Smooth muscle cell (in vitro differentiated cells): ENCODE measurements at regions not wholly inside any gene's neighbourhood (a gene's known extent, or its start where the extent isn't known, plus 50 kb on each side); places are given as distances from the start of the nearest gene placed in this dataset.
"Not testable (repeated sequence)": the region's sequence is repeated elsewhere in the genome, so short reads cannot be mapped to it uniquely, and the experiment has no call there.

Experiments used
- DNase-seq: peaks from one replicate; lab custom pipeline; 2025; ENCODE audit not compliant: unreplicated experiment; lab: John Stamatoyannopoulos, UW
- H2AFZ ChIP-seq: fragments of 200-600 bp; sonication (generic); 2 replicates; pipeline ENCODE4 v1.6.0; 2016; ENCODE audit warnings: antibody characterized with exemption, low read depth, mild to moderate bottlenecking
- H3F3A ChIP-seq: fragments of 200-600 bp; sonication (generic); 2 replicates; pipeline ENCODE4 v1.6.0; 2017; ENCODE audit warnings: antibody characterized with exemption, low read depth
- H3K27ac ChIP-seq: fragments of 200-600 bp; sonication (generic); 2 replicates; pipeline ENCODE4 v1.5.1; 2016; ENCODE audit warnings: low read depth, mild to moderate bottlenecking
- H3K27me3 ChIP-seq: fragments of 200-600 bp; sonication (generic); 2 replicates; pipeline ENCODE4 v1.6.1; 2016; ENCODE audit warnings: low read depth, mild to moderate bottlenecking
- H3K36me3 ChIP-seq: fragments of 200-600 bp; sonication (generic); 2 replicates; pipeline ENCODE4 v1.5.1; 2016; ENCODE audit warnings: low read depth
- H3K4me1 ChIP-seq: fragments of 200-600 bp; sonication (generic); 2 replicates; pipeline ENCODE4 v1.5.1; 2016; ENCODE audit warnings: low read depth
- H3K4me2 ChIP-seq: fragments of 200-600 bp; sonication (generic); 2 replicates; pipeline ENCODE4 v1.6.0; 2016; ENCODE audit warnings: mild to moderate bottlenecking
- H3K4me3 ChIP-seq: fragments of 200-600 bp; sonication (generic); 2 replicates; pipeline ENCODE4 v1.5.1; 2016; ENCODE audit warnings: mild to moderate bottlenecking
- H3K79me2 ChIP-seq: fragments of 200-600 bp; sonication (generic); 2 replicates; pipeline ENCODE4 v1.6.0; 2016; ENCODE audit warnings: low read depth, mild to moderate bottlenecking
- H3K9ac ChIP-seq: fragments of 200-600 bp; sonication (generic); 2 replicates; pipeline ENCODE4 v1.6.0; 2016; ENCODE audit warnings: low read depth
- H3K9me3 ChIP-seq: fragments of 200-600 bp; sonication (generic); replicated peaks from 2 replicates; pipeline ENCODE4 v1.5.1; 2016; ENCODE audit warnings: low read depth
- H4K20me1 ChIP-seq: fragments of 200-600 bp; sonication (generic); 2 replicates; pipeline ENCODE4 v1.6.0; 2016; ENCODE audit warnings: low read depth
- CTCF ChIP-seq: fragments of 200-600 bp; sonication (generic); IDR thresholded peaks from 2 replicates; pipeline ENCODE4 v1.5.1; 2017; ENCODE audit warnings: borderline replicate concordance, mild to moderate bottlenecking, antibody characterized with exemption; ENCODE audit not compliant: insufficient read depth, poor library complexity, severe bottlenecking
- WGBS: methylation state at CpG from one replicate; pipeline ENCODE4 v1.1.7; 2016; ENCODE audit warnings: low lambda C conversion rate; 5-methylcytosine and 5-hydroxymethylcytosine counted together

- H3K27ac ChIP-seq, result no peak overlapping the region
- no peak overlapping the region for H2AFZ ChIP-seq
- no peak overlapping the region for H3K4me3 ChIP-seq
- H3K9me3 ChIP-seq, result no peaks in the 10 kb centered on the region
- DNase-seq, result no peak
- H3K27me3 ChIP-seq, result no peaks in the 10 kb centered on the region
- no peaks in the 10 kb centered on the region for H3K36me3 ChIP-seq
- no peak overlapping the region for H3K4me2 ChIP-seq
- H3K79me2 ChIP-seq, result no peaks in the 10 kb centered on the region
- TF ChIP-seq CTCF, result no peak
- no peaks in the 10 kb centered on the region for H3F3A ChIP-seq
- H4K20me1 ChIP-seq, result no peaks in the 10 kb centered on the region
- no peak overlapping the region for H3K9ac ChIP-seq
- no peaks in the 10 kb centered on the region for H3K4me1 ChIP-seq
- 87% methylated on average over 3 of the region's 3 CpGs for WGBS
Measured at GRCh38 chr14:53401646-53402045, 248.5 kb upstream of the DDHD1 start.

GRCh38 chr14:53399057-53399456 is 245.9 kb upstream of the DDHD1 start:
- H3K27me3 ChIP-seq, result no peaks in the 10 kb centered on the region
- no peaks in the 10 kb centered on the region for H3K4me1 ChIP-seq
- H3K9me3 ChIP-seq, result peaks cover 3% of the 10 kb centered on the region
- H4K20me1 ChIP-seq, result no peaks in the 10 kb centered on the region
- no peaks in the 10 kb centered on the region for H3F3A ChIP-seq
- no peak overlapping the region for H3K9ac ChIP-seq
- H3K4me3 ChIP-seq, result no peak overlapping the region
- H3K27ac ChIP-seq, result no peak overlapping the region
- H3K4me2 ChIP-seq, result no peak overlapping the region
- TF ChIP-seq CTCF, result peak; percentile 22
- H3K79me2 ChIP-seq, result no peaks in the 10 kb centered on the region
- 63% methylated on average over 7 of the region's 7 CpGs for WGBS
- H3K36me3 ChIP-seq, result no peaks in the 10 kb centered on the region
- no peak overlapping the region for H2AFZ ChIP-seq
- DNase-seq, result no peak

- no peak overlapping the region for H3K4me2 ChIP-seq
- WGBS, result 99% methylated on average over 2 of the region's 2 CpGs
Measured at GRCh38 chr14:53398616-53399015, 245.5 kb upstream of the DDHD1 start.

GRCh38 chr14:53395267-53395666 is 242.1 kb upstream of the DDHD1 start:
- H3K27ac ChIP-seq, H3K4me1 ChIP-seq, H3K79me2 ChIP-seq, H4K20me1 ChIP-seq, H3K9ac ChIP-seq, H3F3A ChIP-seq, H3K4me2 ChIP-seq, H3K4me3 ChIP-seq, H2AFZ ChIP-seq, H3K9me3 ChIP-seq, DNase-seq, H3K36me3 ChIP-seq, H3K27me3 ChIP-seq: not testable (repeated sequence)
- 86% methylated on average over 4 of the region's 4 CpGs for WGBS

More at GRCh38 chr14:53398616-53399015, 245.5 kb upstream of the DDHD1 start:
- Histone ChIP-seq H3K4me1 (no peaks in the 10 kb centered on the region), H3K9ac (no peak overlapping the region), H3K27ac (no peak overlapping the region), H3K4me3 (no peak overlapping the region), H3K36me3 (no peaks in the 10 kb centered on the region), H2AFZ (no peak overlapping the region), H3K27me3 (no peaks in the 10 kb centered on the region), H4K20me1 (no peaks in the 10 kb centered on the region), H3K9me3 (peaks cover 3% of the 10 kb centered on the region), H3K79me2 (no peaks in the 10 kb centered on the region), H3F3A (no peaks in the 10 kb centered on the region)
- TF ChIP-seq CTCF, result no peak
- DNase-seq, result no peak
